ENCODE measurements at regions not wholly inside any gene's neighbourhood (a gene's known extent, or its start where the extent isn't known, plus 50 kb on each side); places are given as distances from the start of the nearest gene placed in this dataset.
A peak's percentile ranks its signal among the peaks of the same experiment; 100 is the strongest.

GRCh38 chr16:59148769-59149155 lies 414.6 kb upstream of the GOT2 start:
- WGBS, 2 donors = 50 to 52% methylated on average over 2 of the region's 2 CpGs
- TF ChIP-seq, protein P1, sequence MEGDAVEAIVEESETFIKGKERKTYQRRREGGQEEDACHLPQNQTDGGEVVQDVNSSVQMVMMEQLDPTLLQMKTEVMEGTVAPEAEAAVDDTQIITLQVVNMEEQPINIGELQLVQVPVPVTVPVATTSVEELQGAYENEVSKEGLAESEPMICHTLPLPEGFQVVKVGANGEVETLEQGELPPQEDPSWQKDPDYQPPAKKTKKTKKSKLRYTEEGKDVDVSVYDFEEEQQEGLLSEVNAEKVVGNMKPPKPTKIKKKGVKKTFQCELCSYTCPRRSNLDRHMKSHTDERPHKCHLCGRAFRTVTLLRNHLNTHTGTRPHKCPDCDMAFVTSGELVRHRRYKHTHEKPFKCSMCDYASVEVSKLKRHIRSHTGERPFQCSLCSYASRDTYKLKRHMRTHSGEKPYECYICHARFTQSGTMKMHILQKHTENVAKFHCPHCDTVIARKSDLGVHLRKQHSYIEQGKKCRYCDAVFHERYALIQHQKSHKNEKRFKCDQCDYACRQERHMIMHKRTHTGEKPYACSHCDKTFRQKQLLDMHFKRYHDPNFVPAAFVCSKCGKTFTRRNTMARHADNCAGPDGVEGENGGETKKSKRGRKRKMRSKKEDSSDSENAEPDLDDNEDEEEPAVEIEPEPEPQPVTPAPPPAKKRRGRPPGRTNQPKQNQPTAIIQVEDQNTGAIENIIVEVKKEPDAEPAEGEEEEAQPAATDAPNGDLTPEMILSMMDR (IDR thresholded peaks at IDR 0.05) = no peak
- TF ChIP-seq POLR2A (IDR thresholded peaks at IDR 0.05) = no peak
- DNase-seq (ENCODE audit: low spot score in 2 of 2) = no peak
- intact Hi-C loops (cut with DNase I; ENCODE audit: low total_unique reads) = no loop called here
- no peak overlapping the region for H3K4me3 ChIP-seq (ENCODE audit: low read depth, poor library complexity, severe bottlenecking)

DNA sequence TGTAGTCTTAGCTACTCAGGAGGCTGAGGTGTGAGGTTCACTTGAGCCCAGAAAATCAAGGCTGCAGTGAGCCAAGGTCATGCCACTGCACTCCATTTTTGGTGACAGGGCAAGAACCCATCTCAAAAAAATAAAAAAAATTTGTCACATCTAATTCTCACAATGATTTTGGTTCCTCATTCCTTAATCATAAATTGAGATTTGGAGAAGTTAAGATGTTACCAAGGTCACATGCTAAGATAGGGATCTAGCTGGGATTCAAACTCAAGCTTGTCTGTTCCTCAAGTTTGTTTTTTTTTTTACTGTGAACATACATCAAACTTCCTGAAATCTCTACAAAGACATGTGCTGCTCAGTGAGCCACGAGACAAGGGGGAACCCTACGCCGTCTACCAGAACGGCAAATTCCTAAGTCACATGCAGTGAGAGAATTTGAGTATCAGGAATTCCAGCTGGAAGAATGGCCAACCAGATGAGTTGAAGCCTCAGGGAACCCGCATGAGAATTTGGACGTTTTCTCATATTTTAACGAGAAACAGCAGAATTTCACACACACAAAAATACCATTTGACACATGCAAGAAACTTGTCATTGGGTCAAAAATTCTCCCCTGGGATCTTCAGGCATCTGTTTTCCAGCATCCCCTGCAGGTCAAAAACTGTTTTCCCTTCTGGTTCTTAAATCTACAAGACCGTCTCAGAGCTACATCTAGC lies 414.1 kb upstream of the GOT2 start:
- peak in 1 of 2 donors; percentile 47 for DNase-seq (ENCODE audit: low spot score in 2 of 2)
- WGBS, 2 donors = 57% methylated on average over 8 of the region's 8 CpGs
- intact Hi-C loops (cut with DNase I; ENCODE audit: low total_unique reads) = no loop called here
- no peak overlapping the region for H3K4me3 ChIP-seq (ENCODE audit: low read depth, poor library complexity, severe bottlenecking)
- no peak for TF ChIP-seq POLR2A (IDR thresholded peaks at IDR 0.05)
- TF ChIP-seq, protein P1 (IDR thresholded peaks at IDR 0.05) = no peak

- DNase-seq (ENCODE audit: low spot score in 2 of 2) = no peak
- intact Hi-C loops (cut with DNase I; ENCODE audit: low total_unique reads) = no loop called here
- no peak overlapping the region for H3K4me3 ChIP-seq (ENCODE audit: low read depth, poor library complexity, severe bottlenecking)
- no peak for TF ChIP-seq POLR2A (IDR thresholded peaks at IDR 0.05)
- TF ChIP-seq, protein P1 (IDR thresholded peaks at IDR 0.05) = no peak
- WGBS, 2 donors = 91% methylated on average over 3 of the region's 3 CpGs
These were observed 412.0 kb upstream of the GOT2 start for GRCh38 chr16:59146140-59146539.

DNA sequence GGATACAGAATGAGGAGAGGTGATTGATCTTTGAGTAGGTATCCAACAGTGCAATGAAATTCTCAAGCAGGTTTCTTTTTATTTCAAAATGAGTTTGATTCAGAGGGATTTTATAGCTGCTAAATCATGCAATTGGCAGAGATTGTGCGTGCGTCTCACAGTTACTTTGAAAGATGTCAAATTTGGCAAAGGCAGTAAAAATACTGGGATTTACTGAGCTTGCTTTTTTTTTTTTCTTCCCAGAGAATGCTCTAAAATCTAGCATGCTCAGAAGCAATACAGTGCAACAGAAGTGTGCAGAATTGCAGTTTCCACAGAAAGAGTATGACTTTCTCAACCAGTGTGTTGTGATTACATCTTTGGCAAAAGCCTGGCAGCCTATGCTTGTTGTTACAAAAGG lies 410.7 kb upstream of the GOT2 start:
- intact Hi-C loops (cut with DNase I; ENCODE audit: low total_unique reads) = no loop called here
- TF ChIP-seq, protein P1 (IDR thresholded peaks at IDR 0.05) = no peak
- TF ChIP-seq POLR2A (IDR thresholded peaks at IDR 0.05) = no peak
- 32 to 34% methylated on average over 2 of the region's 2 CpGs for WGBS, 2 donors
- DNase-seq (ENCODE audit: low spot score in 2 of 2) = no peak
- H3K4me3 ChIP-seq (ENCODE audit: low read depth, poor library complexity, severe bottlenecking) = no peak overlapping the region

DNA sequence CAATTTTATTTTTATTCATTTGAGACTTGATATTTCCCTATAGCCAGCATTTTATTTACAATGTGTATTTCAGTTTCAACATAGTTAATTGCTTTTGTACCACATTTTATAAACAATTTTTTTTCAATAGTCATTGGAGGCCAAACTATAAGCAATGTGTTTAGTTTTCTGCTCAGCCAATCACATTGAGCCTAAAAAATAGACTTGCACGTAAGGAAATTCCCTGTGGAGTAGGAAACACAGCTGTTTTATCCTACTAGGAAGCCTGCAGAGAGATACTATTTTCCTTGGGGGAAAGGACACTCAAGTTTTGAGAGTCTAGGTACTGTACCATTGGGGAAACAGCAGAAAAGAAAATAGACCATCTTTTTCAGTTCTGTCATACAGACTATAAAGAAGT lies 410.2 kb upstream of the GOT2 start:
- DNase-seq (ENCODE audit: low spot score in 2 of 2) = no peak
- TF ChIP-seq POLR2A (IDR thresholded peaks at IDR 0.05) = no peak
- TF ChIP-seq, protein P1 (IDR thresholded peaks at IDR 0.05) = no peak
- intact Hi-C loops (cut with DNase I; ENCODE audit: low total_unique reads) = no loop called here

GRCh38 chr16:59126486-59126885 lies 392.4 kb upstream of the GOT2 start:
- DNase-seq (ENCODE audit: low spot score in 2 of 2) = no peak
- TF ChIP-seq POLR2A (IDR thresholded peaks at IDR 0.05) = no peak
- TF ChIP-seq, protein P1 (IDR thresholded peaks at IDR 0.05) = no peak
- WGBS, 2 donors = 52 to 58% methylated on average over 1 of the region's 1 CpG
- H3K4me3 ChIP-seq (ENCODE audit: low read depth, poor library complexity, severe bottlenecking) = no peak overlapping the region
- intact Hi-C loops (cut with DNase I; ENCODE audit: low total_unique reads) = no loop called here

More for the DNA sequence above, 410.2 kb upstream of the GOT2 start:
- WGBS, 2 donors = 33% methylated on average over 1 of the region's 1 CpG
- no peak overlapping the region for H3K4me3 ChIP-seq (ENCODE audit: low read depth, poor library complexity, severe bottlenecking)

Measured in lower leg skin (tissue), 4 donors.